H9 (cell line): ENCODE measurements at regions not wholly inside any gene's neighbourhood (a gene's known extent, or its start where the extent isn't known, plus 50 kb on each side); places are given as distances from the start of the nearest gene placed in this dataset.

ENCODE experiments used
- DNase-seq: peaks from one replicate; pipeline ENCODE4 v3.0.0-alpha.2; 2017
- H2AFZ ChIP-seq: one replicate; pipeline ENCODE4 v1.6.1; 2013; ENCODE audit warnings: mild to moderate bottlenecking, low read length, control low read depth, moderate library complexity
- H2AK5ac ChIP-seq: 2 replicates; pipeline ENCODE4 v1.6.1; 2013; ENCODE audit warnings: low read length, control low read depth, mixed read lengths; ENCODE audit not compliant: insufficient read length
- H2BK120ac ChIP-seq: one replicate; pipeline ENCODE4 v1.6.1; 2013; ENCODE audit warnings: low read depth, mild to moderate bottlenecking, low read length, control low read depth, inconsistent platforms; ENCODE audit not compliant: poor library complexity, severe bottlenecking
- H2BK12ac ChIP-seq: 2 replicates; pipeline ENCODE4 v1.6.1; 2013; ENCODE audit warnings: low read length, control low read depth, mixed read lengths, low read depth; ENCODE audit not compliant: insufficient read length
- H2BK15ac ChIP-seq: 2 replicates; pipeline ENCODE4 v1.6.1; 2013; ENCODE audit warnings: low read depth, low read length, control low read depth
- H2BK20ac ChIP-seq: one replicate; pipeline ENCODE4 v1.6.1; 2013; ENCODE audit warnings: low read depth, mild to moderate bottlenecking, low read length, control low read depth, inconsistent platforms; ENCODE audit not compliant: poor library complexity, severe bottlenecking
- H2BK5ac ChIP-seq: 2 replicates; pipeline ENCODE4 v1.6.1; 2013; ENCODE audit warnings: low read length, control low read depth, mixed read lengths; ENCODE audit not compliant: insufficient read length
- H3K14ac ChIP-seq: 2 replicates; pipeline ENCODE4 v1.6.1; 2013; ENCODE audit warnings: low read length, control low read depth; ENCODE audit not compliant: insufficient read depth
- H3K18ac ChIP-seq: 2 replicates; pipeline ENCODE4 v1.6.1; 2013; ENCODE audit warnings: low read depth, mild to moderate bottlenecking, mixed read lengths, low read length, control low read depth; ENCODE audit not compliant: insufficient read length
- H3K23ac ChIP-seq: 2 replicates; pipeline ENCODE4 v1.6.1; 2013; ENCODE audit warnings: low read length, control low read depth, mixed read lengths, low read depth; ENCODE audit not compliant: insufficient read length
- H3K23me2 ChIP-seq: 2 replicates; pipeline ENCODE4 v1.6.1; 2013; ENCODE audit warnings: low read depth, mild to moderate bottlenecking, mixed read lengths, low read length, control low read depth; ENCODE audit not compliant: insufficient read length, poor library complexity, severe bottlenecking
- H3K27ac ChIP-seq: 2 replicates; pipeline ENCODE4 v1.5.1; 2013; ENCODE audit warnings: low read length, control low read depth, mixed read lengths, low read depth; ENCODE audit not compliant: insufficient read length
- H3K27me3 ChIP-seq: 2 replicates; pipeline ENCODE4 v1.6.1; 2013; ENCODE audit warnings: low read length, control low read depth, inconsistent platforms; ENCODE audit not compliant: insufficient read depth
- H3K4ac ChIP-seq: 2 replicates; pipeline ENCODE4 v1.6.1; 2013; ENCODE audit warnings: low read depth, mild to moderate bottlenecking, control low read depth, inconsistent platforms, low read length, moderate library complexity
- H3K4me1 ChIP-seq: 2 replicates; pipeline ENCODE4 v1.6.1; 2013; ENCODE audit warnings: low read length, control low read depth, inconsistent platforms; ENCODE audit not compliant: insufficient read depth
- H3K4me2 ChIP-seq: 2 replicates; pipeline ENCODE4 v1.6.1; 2013; ENCODE audit warnings: low read length, control low read depth, mixed read lengths; ENCODE audit not compliant: insufficient read length, insufficient read depth
- H3K56ac ChIP-seq: 2 replicates; pipeline ENCODE4 v1.6.1; 2013; ENCODE audit warnings: low read depth, mild to moderate bottlenecking, mixed read lengths, low read length, control low read depth; ENCODE audit not compliant: insufficient read length
- H3K79me1 ChIP-seq: 2 replicates; pipeline ENCODE4 v1.6.1; 2013; ENCODE audit warnings: low read depth, mild to moderate bottlenecking, moderate library complexity, low read length, control low read depth, inconsistent platforms; ENCODE audit not compliant: insufficient read depth, poor library complexity, severe bottlenecking
- H3K79me2 ChIP-seq: 2 replicates; pipeline ENCODE4 v1.6.1; 2013; ENCODE audit warnings: low read length, control low read depth, inconsistent platforms; ENCODE audit not compliant: insufficient read depth
- H3K9ac ChIP-seq: 2 replicates; pipeline ENCODE4 v1.6.1; 2013; ENCODE audit warnings: low read length, control low read depth, mixed read lengths; ENCODE audit not compliant: insufficient read length; ENCODE audit errors: extremely low read depth
- H3K9me3 ChIP-seq: one replicate; pipeline ENCODE4 v1.6.1; 2013; ENCODE audit warnings: low read depth, low read length, inconsistent platforms; ENCODE audit not compliant: control insufficient read depth
- H3T11ph ChIP-seq: one replicate; pipeline ENCODE4 v1.6.1; 2013; ENCODE audit warnings: mild to moderate bottlenecking, low read length, control low read depth, inconsistent platforms
- H4K20me1 ChIP-seq: one replicate; pipeline ENCODE4 v1.6.1; 2013; ENCODE audit not compliant: control insufficient read depth, insufficient read length, insufficient read depth
- H4K5ac ChIP-seq: 2 replicates; pipeline ENCODE4 v1.6.1; 2013; ENCODE audit warnings: low read depth, mild to moderate bottlenecking, mixed read lengths, low read length, control low read depth; ENCODE audit not compliant: insufficient read length
- H4K8ac ChIP-seq: replicated peaks from 2 replicates; pipeline ENCODE4 v1.6.1; 2013; ENCODE audit warnings: low read length, control low read depth, mixed read lengths, low read depth; ENCODE audit not compliant: insufficient read length
- H4K91ac ChIP-seq: 2 replicates; pipeline ENCODE4 v1.6.1; 2013; ENCODE audit warnings: low read depth, mild to moderate bottlenecking, moderate library complexity, mixed read lengths, low read length, control low read depth; ENCODE audit not compliant: insufficient read length
- H3K27ac Mint-ChIP-seq, 3 experiments: 2 replicates in 2 of 3; 3 replicates in 1 of 3; pipeline ENCODE4 v1.8.0; 2020 to 2021; ENCODE audit warnings: mixed read lengths in 3 of 3, mild to moderate bottlenecking in 1 of 3, moderate library complexity in 1 of 3
- H3K27me3 Mint-ChIP-seq: 2 replicates; pipeline ENCODE4 v1.8.0; 2021; ENCODE audit warnings: low read depth, mild to moderate bottlenecking, moderate library complexity, mixed read lengths
- H3K36me3 Mint-ChIP-seq, 3 experiments: 2 replicates in 2 of 3; 3 replicates in 1 of 3; pipeline ENCODE4 v1.8.0; 2020 to 2021; ENCODE audit warnings: low read depth in 3 of 3, mixed read lengths in 3 of 3; ENCODE audit not compliant: insufficient read depth in 1 of 3
- H3K4me1 Mint-ChIP-seq, 2 experiments: 2 replicates each; pipeline ENCODE4 v1.8.0; 2020; ENCODE audit warnings: mixed read lengths in 2 of 2
- H3K4me3 Mint-ChIP-seq, 2 experiments: 2 replicates in 1 of 2; 3 replicates in 1 of 2; pipeline ENCODE4 v1.8.0; 2020 to 2021; ENCODE audit warnings: mild to moderate bottlenecking in 2 of 2, mixed read lengths in 2 of 2, moderate library complexity in 1 of 2
- H3K9me3 Mint-ChIP-seq, 2 experiments: 2 replicates in 1 of 2; 3 replicates in 1 of 2; pipeline ENCODE4 v1.8.0; 2020; ENCODE audit warnings: mild to moderate bottlenecking in 2 of 2, mixed read lengths in 2 of 2, moderate library complexity in 1 of 2
- CTCF ChIP-seq: fragments of 200-600 bp; sonication (generic); conservative IDR thresholded peaks from 3 replicates; pipeline ENCODE4 v1.8.0; 2021; ENCODE audit warnings: antibody characterized with exemption, mild to moderate bottlenecking
- WGBS: extraction: QIAGEN DNeasy Blood & Tissue Kit; methylation state at CpG from one replicate; pipeline ENCODE4 v1.1.7; 2013; ENCODE audit warnings: missing lambda C conversion rate, low lambda C conversion rate, mixed read lengths; ENCODE audit not compliant: insufficient read length; ENCODE audit errors: extremely low coverage; 5-methylcytosine and 5-hydroxymethylcytosine counted together

DNA sequence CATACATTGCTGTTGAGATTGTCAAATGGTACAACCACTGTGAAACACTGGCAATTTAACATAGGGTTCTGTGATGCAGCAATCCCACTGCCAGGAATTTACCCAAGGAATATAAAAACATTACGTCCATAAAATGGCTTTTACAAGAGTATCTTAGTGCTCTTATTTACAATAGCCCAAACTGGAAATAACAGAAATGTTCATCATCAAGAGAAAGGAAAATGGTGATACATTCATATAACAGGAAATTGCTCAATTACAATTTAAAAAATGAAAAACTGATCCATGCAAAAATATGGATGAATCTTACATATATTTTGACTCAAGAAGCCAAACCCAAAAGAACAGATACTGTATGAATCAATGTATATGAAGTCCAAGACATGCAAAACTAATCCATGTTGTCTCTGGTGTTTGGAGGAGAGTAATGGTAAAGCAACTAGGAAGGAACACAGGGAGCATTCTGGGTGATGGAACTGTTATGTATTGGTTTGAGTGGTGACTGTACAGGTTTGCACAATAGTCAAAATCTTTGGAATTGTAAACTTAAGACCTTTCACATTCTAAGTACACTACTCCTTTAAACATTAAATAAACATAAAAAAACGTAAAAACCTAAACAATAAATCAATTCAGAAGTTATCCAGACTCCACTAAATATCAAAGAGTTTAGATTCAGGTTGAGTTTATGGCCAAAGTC is 104.8 kb upstream of the WDR75 start:
- H2AFZ ChIP-seq: no peak overlapping the region
- no peak overlapping the region for H3K14ac ChIP-seq
- no peak overlapping the region for H2AK5ac ChIP-seq
- no peak overlapping the region for H4K8ac ChIP-seq
- H2BK15ac ChIP-seq: no peak overlapping the region
- H3K18ac ChIP-seq: no peak overlapping the region
- no peak overlapping the region for H3K4ac ChIP-seq
- no peaks in the 10 kb centered on the region for H3K27me3 ChIP-seq
- H2BK5ac ChIP-seq: no peak overlapping the region
- no peaks in the 10 kb centered on the region for H3K79me2 ChIP-seq
- Mint-ChIP-seq H3K4me1 (no peaks in the 10 kb centered on the region), H3K9me3 (peaks cover 3 to 7% of the 10 kb centered on the region in 2 experiments; a peak in 4 of 5 replicates), H3K27me3 (no peaks in the 10 kb centered on the region; the same call in 1 of the 2 replicates), H3K27ac (no peak overlapping the region), H3K36me3 (peaks cover 0 to under 1% (median 0%) of the 10 kb centered on the region in 3 experiments; a peak in 3 of 7 replicates), H3K4me3 (no peak overlapping the region)
- no peak overlapping the region for H4K5ac ChIP-seq
- no peak overlapping the region for H3K4me2 ChIP-seq
- no peak overlapping the region for H2BK120ac ChIP-seq
- no peaks in the 10 kb centered on the region for H3K23me2 ChIP-seq
- H4K91ac ChIP-seq: no peak overlapping the region
- H3K4me1 ChIP-seq: no peaks in the 10 kb centered on the region
- H3K23ac ChIP-seq: no peak overlapping the region
- no peak overlapping the region for H3K56ac ChIP-seq
- no peak for TF ChIP-seq CTCF
- no peak for DNase-seq
- whole genome bisulfite sequencing: 100% methylated on average over 1 of the region's 2 CpGs
- H3T11ph ChIP-seq: no peak overlapping the region
- H3K9ac ChIP-seq: no peak overlapping the region
- H4K20me1 ChIP-seq: no peaks in the 10 kb centered on the region
- no peak overlapping the region for H2BK12ac ChIP-seq
- H3K9me3 ChIP-seq: no peaks in the 10 kb centered on the region
- H3K79me1 ChIP-seq: no peaks in the 10 kb centered on the region
- H3K27ac ChIP-seq: no peak overlapping the region
- H2BK20ac ChIP-seq: no peak overlapping the region
